PC-3 (cell line): ENCODE measurements at regions not wholly inside any gene's neighbourhood (a gene's known extent, or its start where the extent isn't known, plus 50 kb on each side); places are given as distances from the start of the nearest gene placed in this dataset.

Source experiments
- CTCF ChIP-seq: fragments of 300-600 bp; sonication (generic); conservative IDR thresholded peaks from 2 replicates; pipeline ENCODE4 v1.5.1; 2017; ENCODE audit warnings: antibody characterized with exemption, low read depth, mild to moderate bottlenecking, low read length
- EZH2 ChIP-seq: fragments of 300-600 bp; sonication (generic); IDR thresholded peaks from one replicate; pipeline ENCODE4 v1.6.1; 2017; ENCODE audit warnings: antibody characterized with exemption, mild to moderate bottlenecking, low read length; ENCODE audit not compliant: unreplicated experiment
- EZH2phosphoT487 ChIP-seq: fragments of 300-600 bp; sonication (generic); IDR thresholded peaks from 2 replicates; pipeline ENCODE4 v1.6.1; 2018; ENCODE audit warnings: mild to moderate bottlenecking, antibody characterized with exemption, low read length, borderline replicate concordance

DNA sequence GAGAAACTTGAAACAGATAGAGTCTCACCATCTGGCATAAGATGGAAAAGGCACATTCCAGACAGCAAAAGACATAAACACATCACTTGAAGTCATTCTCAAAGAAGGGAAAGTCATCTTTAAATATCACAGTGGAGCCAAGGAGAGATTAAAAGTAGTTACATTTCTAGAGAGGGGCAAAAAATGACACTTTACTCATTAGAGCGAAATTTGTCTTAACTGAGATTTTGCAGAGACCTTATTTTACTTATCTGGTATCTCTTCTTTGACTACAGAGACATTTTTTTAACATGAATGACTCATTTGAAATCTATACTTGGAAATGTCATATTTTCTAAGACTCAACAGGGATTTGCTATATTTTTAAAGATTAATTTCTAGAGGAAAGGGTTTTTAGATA, 339.0 kb upstream of the KIF2B start:
- no peak for TF ChIP-seq CTCF
- TF ChIP-seq EZH2phosphoT487, result no peak
- TF ChIP-seq EZH2, result no peak
